H9 (cell line): ENCODE measurements at regions not wholly inside any gene's neighbourhood (a gene's known extent, or its start where the extent isn't known, plus 50 kb on each side); places are given as distances from the start of the nearest gene placed in this dataset.

Experiments
- DNase-seq: peaks from one replicate; pipeline ENCODE4 v3.0.0-alpha.2; 2017
- H2AFZ ChIP-seq: one replicate; pipeline ENCODE4 v1.6.1; 2013; ENCODE audit warnings: mild to moderate bottlenecking, low read length, control low read depth, moderate library complexity
- H2AK5ac ChIP-seq: 2 replicates; pipeline ENCODE4 v1.6.1; 2013; ENCODE audit warnings: low read length, control low read depth, mixed read lengths; ENCODE audit not compliant: insufficient read length
- H2BK120ac ChIP-seq: one replicate; pipeline ENCODE4 v1.6.1; 2013; ENCODE audit warnings: low read depth, mild to moderate bottlenecking, low read length, control low read depth, inconsistent platforms; ENCODE audit not compliant: poor library complexity, severe bottlenecking
- H2BK12ac ChIP-seq: 2 replicates; pipeline ENCODE4 v1.6.1; 2013; ENCODE audit warnings: low read length, control low read depth, mixed read lengths, low read depth; ENCODE audit not compliant: insufficient read length
- H2BK15ac ChIP-seq: 2 replicates; pipeline ENCODE4 v1.6.1; 2013; ENCODE audit warnings: low read depth, low read length, control low read depth
- H2BK20ac ChIP-seq: one replicate; pipeline ENCODE4 v1.6.1; 2013; ENCODE audit warnings: low read depth, mild to moderate bottlenecking, low read length, control low read depth, inconsistent platforms; ENCODE audit not compliant: poor library complexity, severe bottlenecking
- H2BK5ac ChIP-seq: 2 replicates; pipeline ENCODE4 v1.6.1; 2013; ENCODE audit warnings: low read length, control low read depth, mixed read lengths; ENCODE audit not compliant: insufficient read length
- H3K14ac ChIP-seq: 2 replicates; pipeline ENCODE4 v1.6.1; 2013; ENCODE audit warnings: low read length, control low read depth; ENCODE audit not compliant: insufficient read depth
- H3K18ac ChIP-seq: 2 replicates; pipeline ENCODE4 v1.6.1; 2013; ENCODE audit warnings: low read depth, mild to moderate bottlenecking, mixed read lengths, low read length, control low read depth; ENCODE audit not compliant: insufficient read length
- H3K23ac ChIP-seq: 2 replicates; pipeline ENCODE4 v1.6.1; 2013; ENCODE audit warnings: low read length, control low read depth, mixed read lengths, low read depth; ENCODE audit not compliant: insufficient read length
- H3K23me2 ChIP-seq: 2 replicates; pipeline ENCODE4 v1.6.1; 2013; ENCODE audit warnings: low read depth, mild to moderate bottlenecking, mixed read lengths, low read length, control low read depth; ENCODE audit not compliant: insufficient read length, poor library complexity, severe bottlenecking
- H3K27ac ChIP-seq: 2 replicates; pipeline ENCODE4 v1.5.1; 2013; ENCODE audit warnings: low read length, control low read depth, mixed read lengths, low read depth; ENCODE audit not compliant: insufficient read length
- H3K27me3 ChIP-seq: 2 replicates; pipeline ENCODE4 v1.6.1; 2013; ENCODE audit warnings: low read length, control low read depth, inconsistent platforms; ENCODE audit not compliant: insufficient read depth
- H3K4ac ChIP-seq: 2 replicates; pipeline ENCODE4 v1.6.1; 2013; ENCODE audit warnings: low read depth, mild to moderate bottlenecking, control low read depth, inconsistent platforms, low read length, moderate library complexity
- H3K4me1 ChIP-seq: 2 replicates; pipeline ENCODE4 v1.6.1; 2013; ENCODE audit warnings: low read length, control low read depth, inconsistent platforms; ENCODE audit not compliant: insufficient read depth
- H3K4me2 ChIP-seq: 2 replicates; pipeline ENCODE4 v1.6.1; 2013; ENCODE audit warnings: low read length, control low read depth, mixed read lengths; ENCODE audit not compliant: insufficient read length, insufficient read depth
- H3K56ac ChIP-seq: 2 replicates; pipeline ENCODE4 v1.6.1; 2013; ENCODE audit warnings: low read depth, mild to moderate bottlenecking, mixed read lengths, low read length, control low read depth; ENCODE audit not compliant: insufficient read length
- H3K79me1 ChIP-seq: 2 replicates; pipeline ENCODE4 v1.6.1; 2013; ENCODE audit warnings: low read depth, mild to moderate bottlenecking, moderate library complexity, low read length, control low read depth, inconsistent platforms; ENCODE audit not compliant: insufficient read depth, poor library complexity, severe bottlenecking
- H3K79me2 ChIP-seq: 2 replicates; pipeline ENCODE4 v1.6.1; 2013; ENCODE audit warnings: low read length, control low read depth, inconsistent platforms; ENCODE audit not compliant: insufficient read depth
- H3K9ac ChIP-seq: 2 replicates; pipeline ENCODE4 v1.6.1; 2013; ENCODE audit warnings: low read length, control low read depth, mixed read lengths; ENCODE audit not compliant: insufficient read length; ENCODE audit errors: extremely low read depth
- H3K9me3 ChIP-seq: one replicate; pipeline ENCODE4 v1.6.1; 2013; ENCODE audit warnings: low read depth, low read length, inconsistent platforms; ENCODE audit not compliant: control insufficient read depth
- H3T11ph ChIP-seq: one replicate; pipeline ENCODE4 v1.6.1; 2013; ENCODE audit warnings: mild to moderate bottlenecking, low read length, control low read depth, inconsistent platforms
- H4K20me1 ChIP-seq: one replicate; pipeline ENCODE4 v1.6.1; 2013; ENCODE audit not compliant: control insufficient read depth, insufficient read length, insufficient read depth
- H4K5ac ChIP-seq: 2 replicates; pipeline ENCODE4 v1.6.1; 2013; ENCODE audit warnings: low read depth, mild to moderate bottlenecking, mixed read lengths, low read length, control low read depth; ENCODE audit not compliant: insufficient read length
- H4K8ac ChIP-seq: replicated peaks from 2 replicates; pipeline ENCODE4 v1.6.1; 2013; ENCODE audit warnings: low read length, control low read depth, mixed read lengths, low read depth; ENCODE audit not compliant: insufficient read length
- H4K91ac ChIP-seq: 2 replicates; pipeline ENCODE4 v1.6.1; 2013; ENCODE audit warnings: low read depth, mild to moderate bottlenecking, moderate library complexity, mixed read lengths, low read length, control low read depth; ENCODE audit not compliant: insufficient read length
- H3K27ac Mint-ChIP-seq, 3 experiments: 2 replicates in 2 of 3; 3 replicates in 1 of 3; pipeline ENCODE4 v1.8.0; 2020 to 2021; ENCODE audit warnings: mixed read lengths in 3 of 3, mild to moderate bottlenecking in 1 of 3, moderate library complexity in 1 of 3
- H3K27me3 Mint-ChIP-seq: 2 replicates; pipeline ENCODE4 v1.8.0; 2021; ENCODE audit warnings: low read depth, mild to moderate bottlenecking, moderate library complexity, mixed read lengths
- H3K36me3 Mint-ChIP-seq, 3 experiments: 2 replicates in 2 of 3; 3 replicates in 1 of 3; pipeline ENCODE4 v1.8.0; 2020 to 2021; ENCODE audit warnings: low read depth in 3 of 3, mixed read lengths in 3 of 3; ENCODE audit not compliant: insufficient read depth in 1 of 3
- H3K4me1 Mint-ChIP-seq, 2 experiments: 2 replicates each; pipeline ENCODE4 v1.8.0; 2020; ENCODE audit warnings: mixed read lengths in 2 of 2
- H3K4me3 Mint-ChIP-seq, 2 experiments: 2 replicates in 1 of 2; 3 replicates in 1 of 2; pipeline ENCODE4 v1.8.0; 2020 to 2021; ENCODE audit warnings: mild to moderate bottlenecking in 2 of 2, mixed read lengths in 2 of 2, moderate library complexity in 1 of 2
- H3K9me3 Mint-ChIP-seq, 2 experiments: 2 replicates in 1 of 2; 3 replicates in 1 of 2; pipeline ENCODE4 v1.8.0; 2020; ENCODE audit warnings: mild to moderate bottlenecking in 2 of 2, mixed read lengths in 2 of 2, moderate library complexity in 1 of 2
- CTCF ChIP-seq: fragments of 200-600 bp; sonication (generic); conservative IDR thresholded peaks from 3 replicates; pipeline ENCODE4 v1.8.0; 2021; ENCODE audit warnings: antibody characterized with exemption, mild to moderate bottlenecking
- WGBS: extraction: QIAGEN DNeasy Blood & Tissue Kit; methylation state at CpG from one replicate; pipeline ENCODE4 v1.1.7; 2013; ENCODE audit warnings: missing lambda C conversion rate, low lambda C conversion rate, mixed read lengths; ENCODE audit not compliant: insufficient read length; ENCODE audit errors: extremely low coverage; 5-methylcytosine and 5-hydroxymethylcytosine counted together

DNA sequence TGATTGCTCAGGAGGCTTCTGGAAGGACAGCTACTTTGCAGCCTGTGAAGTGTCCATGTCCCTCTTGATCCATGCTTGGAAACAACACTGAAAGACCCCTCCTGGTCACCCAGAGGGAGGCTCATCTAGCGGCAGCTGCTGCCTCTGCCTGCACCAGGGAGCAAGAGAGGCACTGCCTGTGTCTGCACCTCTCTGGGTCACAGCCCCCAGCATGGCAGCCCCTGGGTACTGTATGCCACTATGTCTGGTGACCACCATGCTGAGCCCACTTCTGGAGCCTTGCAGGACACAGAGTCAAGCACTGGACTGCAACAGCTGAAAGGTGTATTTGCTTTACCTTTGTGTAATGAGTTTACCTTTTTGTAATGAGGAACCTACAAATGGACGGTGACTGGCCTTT lies 186.3 kb upstream of the MYT1L start:
- Histone ChIP-seq H3K9ac (no peak overlapping the region), H2AK5ac (no peak overlapping the region), H2BK120ac (no peak overlapping the region), H3K9me3 (no peaks in the 10 kb centered on the region), H4K91ac (no peak overlapping the region), H3K79me2 (no peaks in the 10 kb centered on the region), H2BK5ac (no peak overlapping the region), H3K56ac (no peak overlapping the region), H3K18ac (no peak overlapping the region), H3T11ph (no peak overlapping the region), H2BK15ac (no peak overlapping the region), H4K8ac (no peak overlapping the region), H3K4me2 (no peak overlapping the region), H3K27ac (no peak overlapping the region), H4K5ac (no peak overlapping the region), H2BK20ac (no peak overlapping the region), H3K79me1 (no peaks in the 10 kb centered on the region), H3K14ac (no peak overlapping the region), H2BK12ac (no peak overlapping the region), H3K4ac (no peak overlapping the region), H2AFZ (no peak overlapping the region), H3K4me1 (no peaks in the 10 kb centered on the region), H3K23ac (no peak overlapping the region), H3K27me3 (no peaks in the 10 kb centered on the region), H3K23me2 (no peaks in the 10 kb centered on the region), H4K20me1 (no peaks in the 10 kb centered on the region)
- no peaks in the 10 kb centered on the region; a peak in 2 of 5 replicates for H3K9me3 Mint-ChIP-seq
- no peak for DNase-seq
- H3K27ac Mint-ChIP-seq = no peak overlapping the region
- no peaks in the 10 kb centered on the region; a peak in 1 of 7 replicates for H3K36me3 Mint-ChIP-seq
- H3K4me3 Mint-ChIP-seq = no peak overlapping the region
- peaks cover 5% of the 10 kb centered on the region for H3K27me3 Mint-ChIP-seq
- peaks cover 2% of the 10 kb centered on the region in 2 experiments; a peak in 1 of 4 replicates for H3K4me1 Mint-ChIP-seq
- WGBS = no CpG with 5 or more reads among the region's 2 CpGs
- no peak for TF ChIP-seq CTCF
